ENCODE measurements at regions not wholly inside any gene's neighbourhood (a gene's known extent, or its start where the extent isn't known, plus 50 kb on each side); places are given as distances from the start of the nearest gene placed in this dataset.

DNA sequence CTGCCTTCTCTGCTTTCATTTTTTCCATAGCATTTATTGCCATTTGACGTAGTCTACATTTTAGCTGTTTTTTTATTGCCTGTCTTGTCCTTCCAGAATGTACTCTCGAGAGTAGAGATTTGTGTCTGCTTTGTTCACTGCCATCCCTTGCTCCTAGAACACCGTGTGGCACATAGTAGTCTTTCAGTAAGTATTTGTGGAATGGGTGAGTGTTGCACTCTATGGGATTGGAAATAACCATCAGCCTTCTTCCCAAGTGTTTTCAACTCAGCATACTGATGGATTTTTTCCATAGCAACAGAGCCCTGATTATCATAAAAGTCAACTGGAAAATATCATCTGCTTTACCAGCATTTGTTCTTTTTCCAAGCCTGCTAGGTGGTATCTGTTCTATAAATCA lies 462.6 kb downstream of the ENC1 start:
- DNase-seq: no peak

DNA sequence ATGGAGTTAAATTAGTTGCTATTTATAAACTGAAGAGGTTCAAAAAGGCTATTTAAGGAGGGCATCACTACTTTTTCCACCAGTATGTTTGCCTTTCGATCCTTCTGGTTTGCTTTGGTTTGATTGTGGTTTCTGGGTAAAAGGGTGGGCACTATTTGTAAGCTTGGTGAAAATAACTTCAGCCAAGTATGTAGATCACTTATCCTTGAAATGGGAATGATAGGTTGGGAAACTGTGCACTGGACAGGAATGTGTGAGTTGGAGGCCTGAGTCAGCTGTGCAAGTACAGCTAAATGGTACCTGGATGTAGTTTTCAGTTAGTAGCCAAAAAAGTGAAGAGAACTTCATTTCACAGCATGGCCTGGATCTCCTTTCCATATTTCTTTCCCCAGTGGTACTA lies 466.2 kb downstream of the ENC1 start:
- no peak for DNase-seq

DNA sequence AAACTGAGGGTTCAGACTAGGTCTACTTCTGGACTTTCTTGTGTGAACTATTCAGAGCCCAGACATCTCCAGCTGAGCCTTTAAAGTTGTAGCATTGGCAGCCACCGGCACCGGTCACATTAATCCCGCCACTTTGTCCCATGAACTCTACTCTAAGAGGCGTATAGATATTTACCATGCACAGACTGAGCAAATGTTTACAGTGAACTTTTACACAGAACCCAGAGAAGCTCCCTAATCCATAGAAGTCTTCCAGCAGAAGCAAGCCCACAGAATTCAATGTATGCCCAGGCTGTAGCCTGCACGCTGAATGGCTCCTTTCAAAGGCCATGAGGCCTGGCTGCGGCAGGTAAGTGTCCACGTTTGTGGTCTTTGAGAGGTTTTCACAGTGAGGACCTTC lies 466.9 kb downstream of the ENC1 start:
- no peak for DNase-seq

- DNase-seq: no peak
These were observed 467.3 kb downstream of the ENC1 start for GRCh38 chr5:74173241-74173640.

- no peak for DNase-seq
These were observed 470.8 kb downstream of the ENC1 start for GRCh38 chr5:74169701-74170100.

DNA sequence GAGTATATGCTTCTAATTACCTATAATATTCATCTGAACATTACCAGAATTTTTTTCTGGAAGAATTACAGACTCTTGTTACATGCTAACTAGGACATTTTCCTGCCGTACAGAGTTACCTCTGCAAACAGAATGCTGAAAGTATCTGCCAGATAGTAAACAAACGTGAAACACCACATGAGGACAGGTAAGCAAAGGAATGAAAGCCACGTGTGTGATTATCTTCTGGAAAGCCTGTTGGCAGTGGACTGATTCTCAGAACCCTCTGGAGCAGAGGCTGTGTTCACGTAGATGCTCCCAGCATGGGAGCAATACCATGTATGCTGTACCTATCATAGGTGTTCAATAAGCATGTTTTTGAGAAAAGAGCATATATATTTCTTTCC lies 472.6 kb downstream of the ENC1 start:
- DNase-seq: no peak

- DNase-seq: no peak
These were observed 473.2 kb downstream of the ENC1 start for GRCh38 chr5:74167206-74167929.

DNA sequence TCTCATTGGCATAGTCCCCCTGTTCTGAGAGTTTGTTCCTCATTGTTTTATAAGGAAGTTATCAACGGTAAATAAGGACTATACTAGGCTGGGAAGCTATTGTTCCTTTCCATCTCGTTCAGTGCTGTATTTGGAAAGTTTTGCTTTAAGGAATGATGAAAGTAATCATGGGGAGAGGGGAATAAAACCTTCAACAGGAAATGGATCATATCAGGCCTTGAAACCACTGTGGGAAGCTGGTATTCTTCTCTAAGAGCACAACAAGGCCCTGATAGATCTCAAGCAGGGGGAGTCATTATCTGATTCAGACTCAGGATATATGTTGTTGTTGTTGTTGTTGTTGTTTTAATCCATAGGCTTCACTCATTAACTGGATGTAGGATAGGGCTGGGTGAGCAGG lies 474.5 kb downstream of the ENC1 start:
- DNase-seq: no peak

- no peak for DNase-seq
These were observed 475.7 kb downstream of the ENC1 start for GRCh38 chr5:74164725-74165235.

GRCh38 chr5:74162524-74162923 lies 478.0 kb downstream of the ENC1 start:
- no peak for DNase-seq

DNA sequence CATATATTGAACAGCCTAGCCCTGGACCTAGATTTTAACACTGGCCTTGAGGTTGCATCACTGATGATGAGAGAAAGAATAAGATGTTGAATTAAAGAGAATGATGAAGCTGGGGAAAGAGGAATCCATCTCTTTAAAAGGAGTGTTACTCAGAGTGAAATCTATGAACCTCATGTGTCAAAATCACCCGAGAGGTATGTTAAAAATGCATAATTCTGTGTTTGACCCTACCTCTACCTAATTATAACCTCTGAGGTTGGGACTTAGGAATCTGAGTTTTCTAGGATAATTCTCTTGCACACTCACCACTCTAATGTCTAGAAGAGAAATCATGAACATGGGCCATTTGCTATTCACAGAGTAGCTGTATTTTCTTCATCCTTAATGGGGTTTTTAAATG lies 479.4 kb downstream of the ENC1 start:
- DNase-seq: no peak

GRCh38 chr5:74156728-74157383 lies 483.7 kb downstream of the ENC1 start:
- DNase-seq: no peak

GRCh38 chr5:74155501-74155900 lies 485.0 kb downstream of the ENC1 start:
- no peak for DNase-seq

GRCh38 chr5:74154526-74154925 lies 486.0 kb downstream of the ENC1 start:
- DNase-seq: no peak

DNA sequence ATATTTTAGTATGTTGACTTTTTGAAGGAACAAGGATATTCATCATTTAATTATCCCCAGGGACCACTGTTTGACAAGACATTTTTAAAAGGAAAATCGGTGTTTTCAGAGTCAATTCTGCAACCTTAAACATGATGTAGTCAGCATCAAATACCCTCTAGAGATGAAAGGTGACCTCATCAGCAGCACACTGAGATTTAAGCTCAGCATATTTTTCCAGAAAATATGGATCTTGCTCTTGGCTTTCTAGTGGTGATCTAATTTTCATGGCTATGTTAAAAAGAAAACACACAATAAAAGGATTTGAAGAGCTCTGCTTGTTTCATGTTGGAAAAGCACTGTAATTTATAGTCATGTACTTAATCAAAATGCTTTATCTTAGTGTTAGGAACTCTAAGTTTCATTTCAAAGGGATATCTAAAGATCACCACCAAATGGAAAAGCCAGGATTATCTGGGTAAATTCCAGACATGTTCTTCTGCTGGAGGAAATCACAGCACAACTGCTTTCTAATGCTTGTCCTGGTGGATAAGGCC lies 487.2 kb downstream of the ENC1 start:
- no peak for DNase-seq

GRCh38 chr5:74152625-74153254 lies 487.8 kb downstream of the ENC1 start:
- DNase-seq: no peak

- DNase-seq: no peak
These were observed 488.4 kb downstream of the ENC1 start for GRCh38 chr5:74152136-74152535.

DNA sequence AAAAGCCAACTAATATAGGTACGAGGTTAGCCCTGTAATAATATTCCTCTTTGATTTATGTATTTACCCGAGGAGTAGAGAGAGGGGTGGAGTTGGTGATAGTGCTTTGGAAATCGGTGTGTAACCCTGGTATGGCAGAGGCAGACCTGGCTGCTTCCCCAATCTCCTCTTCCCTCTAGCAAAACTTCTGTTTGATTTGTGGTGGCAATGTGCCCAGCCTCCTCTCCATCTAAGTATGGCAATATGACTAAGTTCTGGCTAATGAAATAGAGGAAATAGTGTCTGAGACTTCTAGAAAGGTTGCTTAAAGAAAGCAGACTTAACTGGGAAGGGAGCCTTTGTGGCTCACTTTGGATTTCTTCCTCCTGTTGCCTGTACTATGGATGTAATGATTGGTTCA lies 491.1 kb downstream of the ENC1 start:
- DNase-seq: no peak

- DNase-seq: no peak
These were observed 492.2 kb downstream of the ENC1 start for GRCh38 chr5:74148321-74148720.

DNA sequence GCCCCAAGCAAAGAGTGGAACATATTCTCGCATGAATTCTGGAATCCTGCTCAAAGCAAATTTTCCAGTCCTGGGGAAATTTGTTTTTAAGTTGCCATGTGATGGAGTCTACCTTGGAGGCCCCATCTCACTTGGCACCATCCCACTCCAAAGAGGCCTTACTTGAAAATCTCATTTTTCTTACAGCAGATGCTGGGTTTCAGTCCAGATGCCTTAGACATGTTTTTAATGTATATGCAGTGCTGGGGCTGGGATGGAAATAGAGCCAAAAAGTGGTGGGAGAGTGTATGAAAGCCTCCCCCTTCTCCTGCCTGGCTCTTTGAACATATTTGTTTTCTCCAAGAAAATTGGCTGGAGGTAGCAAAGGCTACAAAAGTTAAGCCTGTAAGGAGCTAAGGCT lies 493.7 kb downstream of the ENC1 start:
- DNase-seq: no peak

- DNase-seq: no peak
These were observed 494.6 kb downstream of the ENC1 start for GRCh38 chr5:74145951-74146350.

DNA sequence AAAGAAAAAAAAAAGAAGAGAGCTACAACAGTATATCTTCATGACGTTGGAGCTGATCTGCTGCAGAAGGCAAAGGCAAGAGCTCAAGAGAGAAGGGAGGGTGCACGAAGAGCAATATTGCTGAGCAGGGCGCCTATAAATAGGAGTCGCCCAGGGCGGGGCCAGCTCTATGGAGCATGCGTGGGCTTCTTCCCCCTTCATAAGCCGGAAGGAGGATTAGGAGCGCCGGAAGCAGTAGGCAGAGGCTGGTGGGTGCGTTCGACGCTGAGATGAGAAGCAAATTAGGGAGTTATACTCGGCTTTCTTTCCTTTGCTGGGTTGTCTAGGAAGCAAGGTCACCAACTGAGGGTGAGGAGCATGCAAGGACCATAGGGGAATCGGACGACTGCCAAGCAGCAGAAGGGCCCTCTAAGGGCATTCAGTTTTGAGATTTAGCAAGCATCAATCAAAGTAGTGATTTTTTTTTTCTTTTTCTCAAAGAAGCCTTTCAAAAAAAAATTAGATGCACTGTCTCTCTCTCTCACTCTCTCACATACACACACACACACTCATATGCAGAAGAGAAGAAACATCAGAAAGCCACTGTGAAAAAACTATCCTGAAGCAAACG lies 496.7 kb downstream of the ENC1 start:
- DNase-seq: no peak

DNA sequence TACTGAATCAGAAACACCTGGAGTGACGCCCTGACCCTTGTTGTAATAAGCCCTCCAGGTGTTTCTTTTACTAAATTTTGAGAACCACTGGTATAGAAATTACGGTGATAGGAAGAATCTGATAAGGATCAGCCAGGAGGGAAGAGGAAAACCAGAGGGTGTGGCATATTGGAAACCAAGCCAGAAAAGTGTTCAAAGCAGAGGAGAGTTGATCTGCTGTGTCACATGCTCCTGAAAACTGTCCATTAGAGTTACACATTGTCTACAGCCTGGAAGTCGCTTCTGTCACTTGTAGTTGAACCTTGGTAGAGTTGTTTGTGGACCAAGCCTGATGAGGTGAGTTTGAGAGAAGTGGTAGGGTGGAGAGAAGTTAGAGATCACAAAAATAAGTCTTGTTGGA lies 497.4 kb downstream of the ENC1 start:
- DNase-seq: no peak

DNA sequence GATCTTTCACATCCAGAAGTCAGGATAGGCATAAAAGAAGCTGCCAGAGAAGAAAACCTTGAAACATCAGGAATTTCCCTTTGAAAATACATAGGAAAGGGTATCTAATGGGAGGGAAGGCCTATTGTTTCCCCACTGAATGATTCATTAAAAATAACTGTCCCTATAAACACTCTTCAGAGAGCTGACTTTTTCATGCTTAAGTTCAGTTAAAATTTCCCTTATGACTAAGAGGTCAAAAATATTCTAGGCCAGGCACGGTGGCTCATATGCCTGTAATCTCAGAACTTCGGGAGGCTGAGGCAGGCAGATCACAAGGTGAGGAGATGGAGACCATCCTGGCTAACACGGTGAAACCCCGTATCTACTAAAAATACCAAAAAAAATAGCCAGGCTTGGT lies 499.5 kb downstream of the ENC1 start:
- DNase-seq: no peak
